K562 (cell line): ENCODE measurements at regions not wholly inside any gene's neighbourhood (a gene's known extent, or its start where the extent isn't known, plus 50 kb on each side); places are given as distances from the start of the nearest gene placed in this dataset.
A peak's percentile ranks its signal among the peaks of the same experiment; 100 is the strongest.

Experiments used
- CTCFL ChIP-seq: IDR thresholded peaks from 2 replicates; pipeline ENCODE4 v1.6.1; 2011; ENCODE audit warnings: borderline replicate concordance, low read depth, mild to moderate bottlenecking, moderate library complexity, low read length; ENCODE audit not compliant: insufficient read depth, poor library complexity, severe bottlenecking
- MAX ChIP-seq: sonication (generic); formaldehyde crosslinking; IDR thresholded peaks from 2 replicates; pipeline ENCODE4 v1.9.0; 2022; ENCODE audit warnings: mild to moderate bottlenecking, missing genetic modification reagents
- MBD2 ChIP-seq: sonication (generic); IDR thresholded peaks from 2 replicates; pipeline ENCODE4 v1.6.1; 2016; ENCODE audit warnings: low read depth, borderline replicate concordance
- NBN ChIP-seq: fragments of 450-650 bp; IDR thresholded peaks from 2 replicates; pipeline ENCODE4 v1.6.1; 2016; ENCODE audit warnings: low read depth, mild to moderate bottlenecking
- NFE2 ChIP-seq: IDR thresholded peaks from 2 replicates; pipeline ENCODE4 v1.6.1; 2014; ENCODE audit warnings: antibody characterized with exemption, low read depth
- NFXL1 ChIP-seq: fragments of 450-650 bp; formaldehyde crosslinking; IDR thresholded peaks from 2 replicates; pipeline ENCODE4 v1.4.0; 2021; ENCODE audit warnings: mild to moderate bottlenecking
- TRIM28 ChIP-seq: fragments of 450-650 bp; IDR thresholded peaks from 2 replicates; pipeline ENCODE4 v1.6.1; 2017
- ZC3H4 ChIP-seq: sonication (generic); formaldehyde crosslinking; IDR thresholded peaks from 2 replicates; pipeline ENCODE4 v1.9.0; 2021; ENCODE audit warnings: missing genetic modification reagents, borderline replicate concordance
- ZNF316 ChIP-seq: fragments of 450-650 bp; IDR thresholded peaks from 2 replicates; pipeline ENCODE4 v1.6.1; 2016
- ZNF431 ChIP-seq: sonication (generic); formaldehyde crosslinking; IDR thresholded peaks from 2 replicates; pipeline ENCODE4 v1.8.0; 2022; ENCODE audit warnings: mild to moderate bottlenecking, missing genetic modification reagents
- TF ChIP-seq, protein P1 (sequence below): sonication (generic); formaldehyde crosslinking; IDR thresholded peaks from 2 replicates; pipeline ENCODE4 v1.8.0; 2023; ENCODE audit warnings: mild to moderate bottlenecking, missing genetic modification reagents

- no peak for TF ChIP-seq MAX (CRISPR knock-in tag)
- no peak for TF ChIP-seq NBN
- TF ChIP-seq, protein P1, sequence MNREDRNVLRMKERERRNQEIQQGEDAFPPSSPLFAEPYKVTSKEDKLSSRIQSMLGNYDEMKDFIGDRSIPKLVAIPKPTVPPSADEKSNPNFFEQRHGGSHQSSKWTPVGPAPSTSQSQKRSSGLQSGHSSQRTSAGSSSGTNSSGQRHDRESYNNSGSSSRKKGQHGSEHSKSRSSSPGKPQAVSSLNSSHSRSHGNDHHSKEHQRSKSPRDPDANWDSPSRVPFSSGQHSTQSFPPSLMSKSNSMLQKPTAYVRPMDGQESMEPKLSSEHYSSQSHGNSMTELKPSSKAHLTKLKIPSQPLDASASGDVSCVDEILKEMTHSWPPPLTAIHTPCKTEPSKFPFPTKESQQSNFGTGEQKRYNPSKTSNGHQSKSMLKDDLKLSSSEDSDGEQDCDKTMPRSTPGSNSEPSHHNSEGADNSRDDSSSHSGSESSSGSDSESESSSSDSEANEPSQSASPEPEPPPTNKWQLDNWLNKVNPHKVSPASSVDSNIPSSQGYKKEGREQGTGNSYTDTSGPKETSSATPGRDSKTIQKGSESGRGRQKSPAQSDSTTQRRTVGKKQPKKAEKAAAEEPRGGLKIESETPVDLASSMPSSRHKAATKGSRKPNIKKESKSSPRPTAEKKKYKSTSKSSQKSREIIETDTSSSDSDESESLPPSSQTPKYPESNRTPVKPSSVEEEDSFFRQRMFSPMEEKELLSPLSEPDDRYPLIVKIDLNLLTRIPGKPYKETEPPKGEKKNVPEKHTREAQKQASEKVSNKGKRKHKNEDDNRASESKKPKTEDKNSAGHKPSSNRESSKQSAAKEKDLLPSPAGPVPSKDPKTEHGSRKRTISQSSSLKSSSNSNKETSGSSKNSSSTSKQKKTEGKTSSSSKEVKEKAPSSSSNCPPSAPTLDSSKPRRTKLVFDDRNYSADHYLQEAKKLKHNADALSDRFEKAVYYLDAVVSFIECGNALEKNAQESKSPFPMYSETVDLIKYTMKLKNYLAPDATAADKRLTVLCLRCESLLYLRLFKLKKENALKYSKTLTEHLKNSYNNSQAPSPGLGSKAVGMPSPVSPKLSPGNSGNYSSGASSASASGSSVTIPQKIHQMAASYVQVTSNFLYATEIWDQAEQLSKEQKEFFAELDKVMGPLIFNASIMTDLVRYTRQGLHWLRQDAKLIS (CRISPR knock-in tag), result no peak
- TF ChIP-seq ZNF431 (CRISPR knock-in tag), result no peak
- no peak for TF ChIP-seq MBD2
- TF ChIP-seq NFE2, result 0 out of 2 replicates have a peak, but pooled peaks have one; percentile 27
- no peak for TF ChIP-seq TRIM28
- 0 out of 2 replicates have a peak, but pooled peaks have one; percentile 17 for TF ChIP-seq ZNF316
- TF ChIP-seq NFXL1, result no peak
- TF ChIP-seq CTCFL, result peak; percentile 28
- TF ChIP-seq ZC3H4 (CRISPR knock-in tag), result no peak
Measured at GRCh38 chr7:3194501-3195141, 106.4 kb upstream of the SDK1 start (continued).
